ENCODE measurements at regions not wholly inside any gene's neighbourhood (a gene's known extent, or its start where the extent isn't known, plus 50 kb on each side); places are given as distances from the start of the nearest gene placed in this dataset.

DNA sequence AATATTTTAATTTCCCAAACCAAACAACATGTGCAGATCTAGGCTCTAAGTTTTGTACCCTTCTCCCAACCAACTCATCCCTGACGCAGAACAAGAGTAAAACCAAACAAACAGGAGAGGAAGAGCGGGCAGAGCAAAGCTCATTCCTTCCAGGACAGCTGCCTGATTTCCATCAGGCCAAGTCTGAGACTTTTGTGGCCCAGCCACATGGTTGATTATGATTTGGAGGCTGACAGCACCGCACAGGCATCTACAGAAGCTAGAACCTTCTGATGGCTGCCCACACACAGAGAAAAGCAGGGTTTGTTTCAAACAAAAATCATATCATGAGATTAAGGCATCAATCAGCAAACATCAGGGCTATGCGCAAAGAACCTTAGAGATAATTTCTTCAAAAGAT lies 262.6 kb downstream of the TNS1 start:
- TF ChIP-seq, protein P1, sequence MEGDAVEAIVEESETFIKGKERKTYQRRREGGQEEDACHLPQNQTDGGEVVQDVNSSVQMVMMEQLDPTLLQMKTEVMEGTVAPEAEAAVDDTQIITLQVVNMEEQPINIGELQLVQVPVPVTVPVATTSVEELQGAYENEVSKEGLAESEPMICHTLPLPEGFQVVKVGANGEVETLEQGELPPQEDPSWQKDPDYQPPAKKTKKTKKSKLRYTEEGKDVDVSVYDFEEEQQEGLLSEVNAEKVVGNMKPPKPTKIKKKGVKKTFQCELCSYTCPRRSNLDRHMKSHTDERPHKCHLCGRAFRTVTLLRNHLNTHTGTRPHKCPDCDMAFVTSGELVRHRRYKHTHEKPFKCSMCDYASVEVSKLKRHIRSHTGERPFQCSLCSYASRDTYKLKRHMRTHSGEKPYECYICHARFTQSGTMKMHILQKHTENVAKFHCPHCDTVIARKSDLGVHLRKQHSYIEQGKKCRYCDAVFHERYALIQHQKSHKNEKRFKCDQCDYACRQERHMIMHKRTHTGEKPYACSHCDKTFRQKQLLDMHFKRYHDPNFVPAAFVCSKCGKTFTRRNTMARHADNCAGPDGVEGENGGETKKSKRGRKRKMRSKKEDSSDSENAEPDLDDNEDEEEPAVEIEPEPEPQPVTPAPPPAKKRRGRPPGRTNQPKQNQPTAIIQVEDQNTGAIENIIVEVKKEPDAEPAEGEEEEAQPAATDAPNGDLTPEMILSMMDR (conservative IDR thresholded peaks at IDR 0.05; ENCODE audit: low read depth, low read length) = no peak
- no peak for TF ChIP-seq EZH2 (IDR thresholded peaks at IDR 0.05; ENCODE audit: borderline replicate concordance, low read depth, low read length, poor library complexity, severe bottlenecking)
